Gastroesophageal sphincter (tissue), 4 donors: ENCODE measurements at regions not wholly inside any gene's neighbourhood (a gene's known extent, or its start where the extent isn't known, plus 50 kb on each side); places are given as distances from the start of the nearest gene placed in this dataset.
"Not testable (repeated sequence)": the region's sequence is repeated elsewhere in the genome, so short reads cannot be mapped to it uniquely, and the experiment has no call there.

Experiments used
- ATAC-seq: fragments of 150-250 bp; one replicate; pipeline ENCODE4 v1.9.1; 2016; ENCODE audit warnings: mild to moderate bottlenecking, moderate library complexity
- H3K27ac ChIP-seq, 4 donors: fragments of 200-600 bp; sonication (generic) in 3 of 4; 1 replicate in 3 of 4; 2 replicates in 1 of 4; pipeline ENCODE4 v1.5.1; 2016 to 2019
- H3K27me3 ChIP-seq: fragments of 200-600 bp; sonication (generic); one replicate; pipeline ENCODE4 v1.5.1; 2019
- H3K36me3 ChIP-seq, 2 donors: fragments of 200-600 bp; sonication (generic); one replicate each; pipeline ENCODE4 v1.5.1; 2019; ENCODE audit warnings: control low read depth in 1 of 2
- H3K4me1 ChIP-seq, 3 donors: fragments of 200-600 bp; sonication (generic); 1 replicate in 2 of 3; 2 replicates in 1 of 3; pipeline ENCODE4 v1.5.1; 2016 to 2019; ENCODE audit warnings: control low read depth in 2 of 3
- H3K4me3 ChIP-seq, 2 donors: fragments of 200-600 bp; sonication (generic); one replicate each; pipeline ENCODE4 v1.5.1; 2019; ENCODE audit warnings: mild to moderate bottlenecking in 1 of 2, moderate library complexity in 1 of 2
- H3K9me3 ChIP-seq, 3 donors: fragments of 200-600 bp; sonication (generic); one replicate each; pipeline ENCODE4 v1.5.1; 2017 to 2019; ENCODE audit warnings: control low read depth in 2 of 3
- EP300 ChIP-seq: sonication (generic); formaldehyde crosslinking; IDR thresholded peaks from one replicate; pipeline ENCODE4 v1.6.1; 2017; ENCODE audit warnings: antibody characterized with exemption, mild to moderate bottlenecking
- POLR2A ChIP-seq, 2 donors: fragments of 450-650 bp; IDR thresholded peaks; one replicate each; pipeline ENCODE4 v1.6.1; 2017; ENCODE audit warnings: antibody characterized with exemption in 2 of 2, mild to moderate bottlenecking in 2 of 2, moderate library complexity in 1 of 2
- POLR2AphosphoS5 ChIP-seq: sonication (generic); formaldehyde crosslinking; IDR thresholded peaks from one replicate; pipeline ENCODE4 v1.6.1; 2017; ENCODE audit warnings: antibody characterized with exemption
- WGBS, 2 donors: methylation state at CpG; one replicate each; pipeline ENCODE4 v1.1.5; 2018; ENCODE audit warnings: low coverage in 1 of 2; 5-methylcytosine and 5-hydroxymethylcytosine counted together
- TF ChIP-seq, protein P1 (sequence below), 4 experiments: fragments of 200-600 bp in 2 of 4; fragments of 450-650 bp in 2 of 4; sonication (generic) in 1 of 4; IDR thresholded peaks; one replicate each; pipeline ENCODE4 v1.5.1; 2017 to 2019; ENCODE audit warnings: antibody characterized with exemption in 4 of 4, mild to moderate bottlenecking in 2 of 4, moderate library complexity in 2 of 4

DNA sequence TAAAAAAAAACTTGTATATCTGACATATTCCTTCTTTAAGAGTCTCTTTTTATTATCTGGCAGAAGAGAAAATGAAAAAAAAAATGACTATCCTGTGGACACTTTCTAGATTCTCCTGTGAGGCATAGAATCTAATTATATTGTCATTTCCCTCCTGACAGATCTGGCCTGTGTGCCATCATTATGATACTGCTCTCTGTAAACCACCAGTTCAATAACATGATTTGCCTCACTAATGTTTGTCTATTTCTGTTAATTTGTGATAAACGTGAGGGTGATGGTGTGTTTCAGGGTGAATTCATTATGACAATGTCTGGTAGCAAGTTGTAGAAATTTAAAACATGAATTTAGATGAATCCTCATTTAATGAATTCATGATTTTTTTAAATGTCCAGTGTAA, 844.5 kb upstream of the ADGRB3 start:
- Histone ChIP-seq H3K9me3 (no peaks in the 10 kb centered on the region), H3K36me3 (no peaks in the 10 kb centered on the region), H3K27ac (no peak overlapping the region), H3K27me3 (no peaks in the 10 kb centered on the region), H3K4me3 (no peak overlapping the region), H3K4me1 (no peaks in the 10 kb centered on the region)
- 44 to 69% methylated on average over 1 of the region's 1 CpG for WGBS, 2 donors
- ATAC-seq, result no peak
- TF ChIP-seq EP300, result no peak
- no peak for TF ChIP-seq POLR2AphosphoS5
- TF ChIP-seq, protein P1, sequence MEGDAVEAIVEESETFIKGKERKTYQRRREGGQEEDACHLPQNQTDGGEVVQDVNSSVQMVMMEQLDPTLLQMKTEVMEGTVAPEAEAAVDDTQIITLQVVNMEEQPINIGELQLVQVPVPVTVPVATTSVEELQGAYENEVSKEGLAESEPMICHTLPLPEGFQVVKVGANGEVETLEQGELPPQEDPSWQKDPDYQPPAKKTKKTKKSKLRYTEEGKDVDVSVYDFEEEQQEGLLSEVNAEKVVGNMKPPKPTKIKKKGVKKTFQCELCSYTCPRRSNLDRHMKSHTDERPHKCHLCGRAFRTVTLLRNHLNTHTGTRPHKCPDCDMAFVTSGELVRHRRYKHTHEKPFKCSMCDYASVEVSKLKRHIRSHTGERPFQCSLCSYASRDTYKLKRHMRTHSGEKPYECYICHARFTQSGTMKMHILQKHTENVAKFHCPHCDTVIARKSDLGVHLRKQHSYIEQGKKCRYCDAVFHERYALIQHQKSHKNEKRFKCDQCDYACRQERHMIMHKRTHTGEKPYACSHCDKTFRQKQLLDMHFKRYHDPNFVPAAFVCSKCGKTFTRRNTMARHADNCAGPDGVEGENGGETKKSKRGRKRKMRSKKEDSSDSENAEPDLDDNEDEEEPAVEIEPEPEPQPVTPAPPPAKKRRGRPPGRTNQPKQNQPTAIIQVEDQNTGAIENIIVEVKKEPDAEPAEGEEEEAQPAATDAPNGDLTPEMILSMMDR (IDR thresholded peaks at IDR 0.05), result no peak
- no peak for TF ChIP-seq POLR2A (IDR thresholded peaks at IDR 0.05)

DNA sequence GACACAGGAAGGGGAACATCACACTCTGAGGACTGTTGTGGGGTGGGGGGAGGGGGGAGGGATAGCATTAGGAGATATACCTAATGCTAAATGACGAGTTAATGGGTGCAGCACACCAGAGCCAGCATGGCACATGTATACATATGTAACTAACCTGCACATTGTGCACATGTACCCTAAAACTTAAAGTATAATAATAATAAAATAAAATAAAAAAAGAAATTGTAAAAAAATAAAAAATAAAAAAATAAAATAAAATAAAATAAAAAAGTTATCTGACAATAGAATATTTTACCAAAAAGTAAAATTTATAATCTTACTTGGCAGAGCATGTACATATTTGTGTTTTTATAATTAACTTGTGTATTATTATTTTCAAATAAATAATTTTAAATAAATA, 848.0 kb upstream of the ADGRB3 start:
- not testable (repeated sequence) for H3K9me3 ChIP-seq, H3K27ac ChIP-seq, H3K4me3 ChIP-seq, H3K36me3 ChIP-seq, H3K4me1 ChIP-seq, ATAC-seq, H3K27me3 ChIP-seq
- WGBS, 2 donors, result 86% methylated on average over 1 of the region's 1 CpG; no CpG with 5 or more reads in 1 of the 2 donors

DNA sequence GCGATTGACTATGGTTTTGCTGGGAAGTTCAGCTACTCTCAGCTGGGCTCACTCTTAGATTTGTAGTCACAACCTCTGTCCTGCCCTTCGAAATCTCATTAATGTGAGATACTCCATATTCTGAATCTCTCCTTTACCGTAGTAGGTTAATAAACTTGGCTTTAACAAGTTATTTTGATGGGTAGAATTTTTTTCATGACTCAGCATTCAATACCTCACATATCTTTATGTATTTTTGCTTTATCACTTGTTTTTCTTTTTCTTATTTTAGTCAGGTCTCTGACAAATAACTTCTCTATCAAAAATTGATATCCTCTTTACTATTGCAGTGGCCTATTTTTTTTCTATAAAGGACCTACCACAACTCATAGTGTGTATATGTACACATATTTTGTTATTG, 855.2 kb upstream of the ADGRB3 start:
- no peak overlapping the region for H3K4me3 ChIP-seq
- WGBS, 2 donors, result 48 to 67% methylated on average over 3 of the region's 3 CpGs
- H3K9me3 ChIP-seq, result no peaks in the 10 kb centered on the region
- no peak for ATAC-seq
- no peaks in the 10 kb centered on the region for H3K27me3 ChIP-seq
- no peak overlapping the region for H3K27ac ChIP-seq
- TF ChIP-seq, protein P1 (IDR thresholded peaks at IDR 0.05), result no peak
- TF ChIP-seq POLR2A (IDR thresholded peaks at IDR 0.05) (no peak), POLR2AphosphoS5 (no peak), EP300 (no peak)
- no peaks in the 10 kb centered on the region for H3K36me3 ChIP-seq
- no peaks in the 10 kb centered on the region for H3K4me1 ChIP-seq

DNA sequence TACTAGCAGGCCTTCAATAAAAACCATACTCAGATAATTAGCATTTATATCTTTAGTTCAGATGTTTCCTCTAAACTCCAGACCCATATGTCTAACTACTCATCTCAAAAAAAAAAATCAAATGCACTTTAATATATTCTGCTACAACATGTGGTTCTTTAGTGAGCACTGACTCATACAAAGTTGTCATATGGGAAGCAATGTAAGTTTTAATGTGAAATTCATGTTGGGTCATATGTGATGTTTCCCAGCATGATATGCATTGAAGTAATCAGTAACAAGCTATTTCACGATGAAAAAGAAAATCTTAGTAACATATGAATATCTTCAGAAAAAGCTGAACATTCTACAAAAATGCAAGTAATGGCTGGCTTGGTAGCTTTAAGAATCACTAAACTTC, 859.7 kb upstream of the ADGRB3 start:
- no peaks in the 10 kb centered on the region for H3K4me1 ChIP-seq
- H3K36me3 ChIP-seq, result no peaks in the 10 kb centered on the region
- no peaks in the 10 kb centered on the region for H3K27me3 ChIP-seq
- 29 to 60% methylated on average over 1 of the region's 1 CpG for WGBS, 2 donors
- TF ChIP-seq POLR2A (IDR thresholded peaks at IDR 0.05), result no peak
- TF ChIP-seq POLR2AphosphoS5, result no peak
- TF ChIP-seq EP300, result no peak
- no peak overlapping the region for H3K4me3 ChIP-seq
- ATAC-seq, result no peak
- H3K9me3 ChIP-seq, result no peaks in the 10 kb centered on the region
- H3K27ac ChIP-seq, result no peak overlapping the region

DNA sequence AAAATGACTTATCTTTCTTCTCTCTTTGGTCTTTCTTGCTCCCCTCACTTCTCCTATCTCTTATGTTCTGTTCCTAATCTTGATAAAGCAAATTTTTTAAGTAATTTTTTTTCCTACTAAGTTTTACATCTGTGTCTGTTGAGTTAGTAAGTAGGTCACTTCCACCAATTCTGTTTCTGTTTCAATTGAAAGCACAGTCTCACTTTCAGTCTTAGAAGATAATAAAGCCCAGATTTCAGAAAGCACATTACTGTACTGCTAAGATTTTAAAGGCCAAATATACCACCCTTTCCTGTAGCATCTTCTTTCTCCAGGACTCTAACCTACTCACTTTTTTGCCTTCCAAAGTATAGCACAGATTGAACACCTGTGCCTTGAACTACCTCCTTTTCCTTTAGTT, 866.1 kb upstream of the ADGRB3 start:
- H3K9me3 ChIP-seq, result no peaks in the 10 kb centered on the region
- H3K36me3 ChIP-seq, result no peaks in the 10 kb centered on the region
- H3K27ac ChIP-seq, result no peak overlapping the region
- H3K4me1 ChIP-seq, result no peaks in the 10 kb centered on the region
- H3K27me3 ChIP-seq, result no peaks in the 10 kb centered on the region
- H3K4me3 ChIP-seq, result no peak overlapping the region
- TF ChIP-seq, protein P1 (IDR thresholded peaks at IDR 0.05), result no peak
- TF ChIP-seq POLR2A (IDR thresholded peaks at IDR 0.05) (no peak), EP300 (no peak), POLR2AphosphoS5 (no peak)
- ATAC-seq, result no peak

DNA sequence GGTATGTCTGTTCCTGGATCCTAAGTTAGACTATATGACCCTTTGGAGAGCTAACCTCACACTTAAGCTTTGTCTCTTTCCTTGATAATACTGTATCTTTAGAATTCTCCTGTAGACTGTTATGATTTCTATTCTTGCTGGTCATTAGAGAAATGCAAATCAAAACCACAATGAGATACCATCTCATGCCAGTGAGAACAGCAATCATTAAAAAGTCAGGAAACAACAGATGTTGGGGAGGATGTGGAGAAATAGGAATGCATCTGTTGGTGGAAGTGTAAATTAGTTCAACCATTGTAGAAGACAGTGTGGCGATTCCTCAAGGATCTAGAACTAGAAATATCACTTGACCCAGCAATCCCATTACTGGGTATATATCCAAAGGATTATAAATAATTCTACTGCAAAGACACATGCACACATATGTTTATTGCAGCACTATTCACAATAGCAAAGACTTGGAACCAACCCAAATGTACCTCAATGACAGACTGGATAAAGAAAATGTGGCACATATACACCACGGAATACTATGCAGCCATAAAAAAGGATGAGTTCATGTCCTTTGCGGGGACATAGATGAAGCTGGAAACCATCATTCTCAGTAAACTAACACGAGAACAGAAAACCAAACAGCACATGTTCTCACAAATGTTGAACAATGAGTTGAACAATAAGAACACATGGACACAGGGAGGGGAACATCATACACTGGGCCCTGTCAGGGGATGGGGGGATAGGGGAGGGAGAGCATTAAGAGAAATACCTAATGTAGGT, 867.8 kb upstream of the ADGRB3 start:
- H3K36me3 ChIP-seq, H3K27ac ChIP-seq, H3K9me3 ChIP-seq, H3K4me3 ChIP-seq, H3K27me3 ChIP-seq, ATAC-seq, H3K4me1 ChIP-seq: not testable (repeated sequence)
- WGBS, 2 donors, result 77 to 86% methylated on average over 4 of the region's 4 CpGs
